HG02642 (cell line): ENCODE measurements at regions not wholly inside any gene's neighbourhood (a gene's known extent, or its start where the extent isn't known, plus 50 kb on each side); places are given as distances from the start of the nearest gene placed in this dataset.

Experiments used
- ATAC-seq: cut with Tn5 transposase; IDR thresholded peaks from one replicate; pipeline ENCODE4 v1.9.1; 2021; ENCODE audit warnings: mild to moderate bottlenecking; ENCODE audit not compliant: unreplicated experiment, poor library complexity

- ATAC-seq = no peak
Measured at GRCh38 chr4:126958482-126958881, 674.3 kb upstream of the INTU start.

- ATAC-seq = no peak
Measured at GRCh38 chr4:126959056-126959745, 673.6 kb upstream of the INTU start.

DNA sequence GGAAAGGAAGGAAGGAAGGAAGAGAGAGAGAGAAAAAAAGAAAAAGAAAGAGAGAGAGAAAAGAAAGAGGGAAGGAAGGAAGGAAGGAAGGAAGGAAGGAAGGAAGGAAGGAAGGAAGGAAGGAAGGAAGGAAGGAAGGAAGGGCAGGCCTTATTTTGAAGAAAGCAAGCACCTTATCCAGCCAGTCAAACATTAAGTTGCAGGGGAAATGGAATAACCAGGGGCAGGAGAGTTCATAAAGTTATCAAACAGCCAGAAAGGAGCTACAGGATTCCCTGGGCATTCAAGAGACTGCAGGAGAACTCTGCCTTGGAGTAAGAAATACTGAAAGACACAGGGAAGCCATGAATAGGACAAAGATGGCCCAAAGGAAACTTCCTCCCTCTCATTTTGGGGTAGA lies 672.0 kb upstream of the INTU start:
- no peak for ATAC-seq

DNA sequence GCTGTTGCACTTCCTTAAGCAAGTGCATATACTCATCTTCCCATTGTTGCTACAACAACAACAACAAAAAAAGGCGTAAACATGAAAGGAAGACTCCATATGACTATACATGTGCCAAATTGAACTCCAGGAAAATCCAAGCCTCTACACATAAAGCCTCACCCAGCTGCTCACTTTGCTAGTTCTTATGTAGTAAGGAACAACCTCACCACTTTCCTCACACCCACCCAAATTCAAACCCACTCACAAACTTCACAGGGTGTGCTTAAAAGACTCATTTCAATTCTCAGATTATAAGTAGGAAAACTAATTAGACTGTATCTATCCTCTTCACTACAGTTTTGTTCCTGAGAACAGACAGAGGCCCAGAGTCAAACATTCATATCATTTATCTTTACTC lies 671.1 kb upstream of the INTU start:
- no peak for ATAC-seq

GRCh38 chr4:126965877-126966276 lies 666.9 kb upstream of the INTU start:
- no peak for ATAC-seq

DNA sequence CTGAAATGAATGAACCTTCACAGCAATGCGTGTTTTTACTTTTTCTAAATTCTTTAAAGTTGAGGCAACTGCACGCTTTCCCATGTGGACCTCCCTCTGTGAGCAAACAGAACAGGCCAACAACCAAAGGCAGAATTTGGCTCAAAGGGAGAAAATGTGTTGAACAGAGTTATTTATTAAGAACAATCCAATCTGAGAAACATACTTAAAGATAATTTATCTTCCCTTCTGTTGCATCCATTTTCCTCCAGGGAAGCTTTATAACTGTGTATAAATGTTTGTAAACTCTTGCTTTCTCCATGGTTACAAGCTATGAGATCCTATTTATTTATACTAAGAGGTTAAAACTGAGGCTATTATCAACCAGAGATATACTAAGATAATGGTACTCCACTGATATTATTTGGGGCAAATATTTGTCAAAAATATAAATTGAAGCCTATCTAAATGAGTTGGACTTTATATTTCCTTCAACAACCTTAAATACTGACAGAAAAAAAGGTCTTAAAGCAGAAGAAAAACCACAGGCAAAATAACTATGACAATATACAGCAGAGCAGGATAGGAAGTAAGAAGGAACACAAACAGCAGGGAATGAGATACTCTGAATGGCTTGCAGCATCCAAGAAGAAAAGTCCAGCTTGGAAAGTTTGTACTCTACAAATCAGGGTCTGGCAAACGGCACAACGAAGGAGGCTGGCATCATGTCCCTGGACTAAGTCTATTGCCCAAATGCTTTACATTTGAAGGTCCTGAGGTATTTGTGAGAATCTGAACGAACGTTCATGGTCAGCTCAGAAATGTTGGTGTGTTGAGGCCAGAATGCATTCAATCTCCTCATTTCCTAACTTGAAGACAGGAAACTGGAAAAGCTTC lies 663.2 kb upstream of the INTU start:
- no peak for ATAC-seq

GRCh38 chr4:126973201-126973600 lies 659.6 kb upstream of the INTU start:
- ATAC-seq = no peak

GRCh38 chr4:126976850-126977632 lies 655.7 kb upstream of the INTU start:
- ATAC-seq = no peak

DNA sequence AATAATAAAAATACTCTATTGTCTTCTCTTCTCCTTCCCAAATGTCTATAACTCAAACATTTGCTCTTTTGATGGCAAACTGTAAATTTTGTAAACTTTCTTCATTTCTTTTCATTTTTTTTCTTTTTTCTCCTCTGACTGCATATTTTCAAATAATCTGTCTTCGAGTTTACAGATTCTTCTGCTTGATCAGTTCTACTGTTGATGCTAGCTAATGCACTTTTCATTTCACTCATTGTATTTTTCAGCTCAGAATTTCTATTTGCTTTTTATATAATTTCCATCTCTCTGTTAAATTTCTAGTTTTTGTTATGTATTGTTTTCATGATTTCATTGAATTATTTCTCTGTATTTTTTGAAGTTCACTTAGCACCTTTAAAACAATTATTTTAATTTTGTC lies 646.8 kb upstream of the INTU start:
- ATAC-seq = no peak

DNA sequence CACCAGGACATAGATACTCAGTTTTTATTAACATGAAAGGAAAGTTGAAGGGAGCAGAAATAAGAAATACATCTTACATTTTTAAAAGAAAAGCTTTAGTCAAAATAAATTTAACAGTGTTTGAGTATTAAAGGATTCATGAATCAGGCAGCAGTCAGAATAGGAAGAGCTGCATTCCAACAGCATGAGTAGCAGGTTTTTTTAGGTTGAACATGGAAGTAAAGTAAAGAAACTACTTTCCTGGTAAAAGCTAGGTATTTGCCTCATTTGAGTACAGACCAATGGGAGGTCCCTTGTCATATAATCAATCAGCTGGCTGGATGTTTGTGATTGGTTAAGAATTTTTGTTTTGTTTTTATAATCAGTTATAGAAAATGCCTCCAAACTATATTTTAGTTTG lies 645.9 kb upstream of the INTU start:
- no peak for ATAC-seq

DNA sequence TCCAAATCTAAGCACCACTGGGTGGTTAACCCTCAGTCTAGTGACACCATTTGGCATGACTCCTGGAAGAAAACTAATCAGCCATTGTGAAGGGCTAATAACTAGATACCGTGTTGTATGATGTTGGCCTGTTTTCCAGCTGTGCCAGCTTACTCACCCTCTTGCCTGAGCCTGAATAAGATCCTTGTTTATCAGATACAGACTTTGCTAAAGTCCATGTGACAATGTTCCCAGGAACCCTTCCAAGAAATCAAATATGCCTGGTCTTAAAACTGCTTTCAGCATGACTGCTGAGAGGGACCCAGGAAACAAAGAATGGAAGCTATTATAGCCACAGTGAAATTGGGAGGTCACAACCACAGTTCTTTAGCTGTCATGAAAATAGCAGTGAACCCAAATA lies 640.8 kb upstream of the INTU start:
- no peak for ATAC-seq

- no peak for ATAC-seq
Measured at GRCh38 chr4:126992910-126993309, 639.8 kb upstream of the INTU start.

GRCh38 chr4:126993351-126993750 lies 639.4 kb upstream of the INTU start:
- no peak for ATAC-seq

- ATAC-seq = no peak
Measured at GRCh38 chr4:126995235-126995634, 637.5 kb upstream of the INTU start.

DNA sequence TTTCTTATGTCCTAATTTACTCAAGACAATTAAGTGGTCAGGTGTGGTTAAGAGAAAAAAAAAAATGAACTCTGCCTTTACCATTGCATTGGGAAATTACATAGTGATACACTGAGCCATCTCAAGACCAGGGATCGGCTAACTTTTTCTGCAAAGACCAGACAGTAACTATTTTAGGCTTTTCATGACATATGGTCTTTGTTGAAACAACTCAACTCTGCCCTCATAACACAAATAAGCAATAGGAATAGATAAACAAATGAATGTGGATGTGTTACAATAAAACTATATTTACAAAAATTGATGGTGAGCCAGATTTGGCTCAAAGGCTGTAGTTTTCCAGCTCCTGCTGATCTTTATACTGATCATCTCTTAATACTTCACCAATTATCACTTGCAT lies 632.6 kb upstream of the INTU start:
- ATAC-seq = no peak

GRCh38 chr4:127000846-127001245 lies 631.9 kb upstream of the INTU start:
- ATAC-seq = no peak

- no peak for ATAC-seq
Measured at GRCh38 chr4:127001933-127002332, 630.8 kb upstream of the INTU start.

- no peak for ATAC-seq
Measured at GRCh38 chr4:127006446-127006877, 626.3 kb upstream of the INTU start.

GRCh38 chr4:127007305-127007704 lies 625.5 kb upstream of the INTU start:
- no peak for ATAC-seq

DNA sequence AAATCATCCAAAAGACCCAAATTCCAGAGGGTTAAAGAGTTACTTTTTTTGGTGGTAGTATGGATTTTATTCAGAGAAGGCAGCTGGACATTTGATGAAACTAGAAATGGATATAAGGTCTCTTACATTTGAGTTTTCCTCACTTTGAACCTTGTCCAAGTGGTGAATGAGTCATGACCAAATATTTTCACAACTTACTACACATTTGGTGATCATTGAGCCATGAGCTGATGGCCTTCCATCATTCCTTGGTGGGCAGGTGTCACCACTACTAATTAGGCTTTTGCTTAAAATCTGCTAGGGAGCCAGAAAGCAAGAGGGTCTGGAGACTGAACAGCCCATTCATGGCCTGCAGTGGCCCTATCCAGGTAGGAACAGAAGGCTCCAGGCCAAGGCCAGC lies 620.2 kb upstream of the INTU start:
- ATAC-seq = no peak

- ATAC-seq = no peak
Measured at GRCh38 chr4:127015667-127016117, 617.1 kb upstream of the INTU start.
